Skeletal muscle cell (primary cell): ENCODE measurements at regions not wholly inside any gene's neighbourhood (a gene's known extent, or its start where the extent isn't known, plus 50 kb on each side); places are given as distances from the start of the nearest gene placed in this dataset.
"Not testable (repeated sequence)": the region's sequence is repeated elsewhere in the genome, so short reads cannot be mapped to it uniquely, and the experiment has no call there.

Source experiments
- DNase-seq: peaks from one replicate; pipeline ENCODE4 v3.0.0-alpha.2; 2010; ENCODE audit warnings: low read depth
- H3K4me3 ChIP-seq: 2 replicates; pipeline ENCODE4 v1.5.1; 2011; ENCODE audit warnings: low read depth, mild to moderate bottlenecking, control low read depth, low read length, moderate library complexity

GRCh38 chr20:48040051-48040450 lies 254.8 kb upstream of the SULF2 start:
- no peak overlapping the region for H3K4me3 ChIP-seq
- DNase-seq: no peak

GRCh38 chr20:48039514-48039913 lies 254.2 kb upstream of the SULF2 start:
- DNase-seq: no peak
- no peak overlapping the region for H3K4me3 ChIP-seq

GRCh38 chr20:48038713-48039112 lies 253.4 kb upstream of the SULF2 start:
- no peak for DNase-seq

GRCh38 chr20:48037798-48038197 lies 252.5 kb upstream of the SULF2 start:
- not testable (repeated sequence) for DNase-seq, H3K4me3 ChIP-seq

More at GRCh38 chr20:48038713-48039112, 253.4 kb upstream of the SULF2 start:
- H3K4me3 ChIP-seq: no peak overlapping the region

GRCh38 chr20:48035961-48036731 lies 250.9 kb upstream of the SULF2 start:
- no peak overlapping the region for H3K4me3 ChIP-seq
- DNase-seq: no peak

- H3K4me3 ChIP-seq: no peak overlapping the region
- no peak for DNase-seq
These were observed 249.5 kb upstream of the SULF2 start for GRCh38 chr20:48034751-48035150.

- H3K4me3 ChIP-seq, DNase-seq: not testable (repeated sequence)
These were observed 247.7 kb upstream of the SULF2 start for GRCh38 chr20:48033005-48033404.

GRCh38 chr20:48031122-48031521 lies 245.8 kb upstream of the SULF2 start:
- no peak for DNase-seq
- no peak overlapping the region for H3K4me3 ChIP-seq

GRCh38 chr20:48026981-48027592 lies 241.8 kb upstream of the SULF2 start:
- no peak overlapping the region for H3K4me3 ChIP-seq
- no peak for DNase-seq

- H3K4me3 ChIP-seq: no peak overlapping the region
These were observed 240.4 kb upstream of the SULF2 start for GRCh38 chr20:48025661-48026060.

GRCh38 chr20:48025051-48025515 lies 239.8 kb upstream of the SULF2 start:
- H3K4me3 ChIP-seq: no peak overlapping the region
- DNase-seq: peak; percentile 36

More at GRCh38 chr20:48025661-48026060, 240.4 kb upstream of the SULF2 start:
- no peak for DNase-seq

- no peak for DNase-seq
- H3K4me3 ChIP-seq: no peak overlapping the region
These were observed 239.3 kb upstream of the SULF2 start for GRCh38 chr20:48024539-48024938.

- DNase-seq, H3K4me3 ChIP-seq: not testable (repeated sequence)
These were observed 235.4 kb upstream of the SULF2 start for GRCh38 chr20:48020696-48021095.

GRCh38 chr20:48019940-48020339 lies 234.7 kb upstream of the SULF2 start:
- no peak for DNase-seq
- H3K4me3 ChIP-seq: no peak overlapping the region

GRCh38 chr20:48019496-48019895 lies 234.2 kb upstream of the SULF2 start:
- DNase-seq: no peak
- H3K4me3 ChIP-seq: no peak overlapping the region

- not testable (repeated sequence) for DNase-seq, H3K4me3 ChIP-seq
These were observed 233.6 kb upstream of the SULF2 start for GRCh38 chr20:48018851-48019250.

GRCh38 chr20:48017992-48018391 lies 232.7 kb upstream of the SULF2 start:
- no peak for DNase-seq
- no peak overlapping the region for H3K4me3 ChIP-seq

GRCh38 chr20:48017509-48017908 lies 232.2 kb upstream of the SULF2 start:
- H3K4me3 ChIP-seq: no peak overlapping the region
- no peak for DNase-seq

- DNase-seq: peak; percentile 47
- no peak overlapping the region for H3K4me3 ChIP-seq
These were observed 230.9 kb upstream of the SULF2 start for GRCh38 chr20:48015943-48016723.
